DND-41 (cell line): ENCODE measurements at regions not wholly inside any gene's neighbourhood (a gene's known extent, or its start where the extent isn't known, plus 50 kb on each side); places are given as distances from the start of the nearest gene placed in this dataset.

Experiments
- ATAC-seq: fragments of 200-7000 bp; cut with Tn5 transposase; 3 replicates; pipeline ENCODE4 v1.9.1; 2021; ENCODE audit warnings: low read depth; ENCODE audit not compliant: insufficient read depth
- DNase-seq: peaks from one replicate; pipeline ENCODE4 v3.0.0-alpha.2; 2020
- H2AFZ ChIP-seq: 2 replicates; pipeline ENCODE4 v1.6.0; 2012; ENCODE audit warnings: low read depth, low read length
- H3K27ac ChIP-seq: 2 replicates; pipeline ENCODE4 v1.5.1; 2012; ENCODE audit warnings: low read length, inconsistent platforms
- H3K27me3 ChIP-seq: fragments of 200-600 bp; sonication (generic); 2 replicates; pipeline ENCODE4 v1.6.0; 2012; ENCODE audit warnings: low read length, mild to moderate bottlenecking, inconsistent platforms; ENCODE audit not compliant: insufficient read depth, poor library complexity
- H3K36me3 ChIP-seq: 2 replicates; pipeline ENCODE4 v1.5.1; 2012; ENCODE audit warnings: low read length, inconsistent platforms; ENCODE audit not compliant: insufficient read depth
- H3K4me1 ChIP-seq: 2 replicates; pipeline ENCODE4 v1.5.1; 2012; ENCODE audit warnings: mild to moderate bottlenecking, low read length; ENCODE audit not compliant: insufficient read depth
- H3K4me2 ChIP-seq: 2 replicates; pipeline ENCODE4 v1.6.0; 2012; ENCODE audit warnings: mild to moderate bottlenecking, moderate library complexity, low read length, inconsistent platforms; ENCODE audit not compliant: insufficient read depth
- H3K4me3 ChIP-seq, 2 experiments: fragments of 200-600 bp in 1 of 2; shearing (Covaris generic) in 1 of 2; 2 replicates each; pipeline ENCODE4 v1.5.1; 2012 to 2016; ENCODE audit warnings: inconsistent platforms in 2 of 2, low read length in 2 of 2, mild to moderate bottlenecking in 2 of 2, low read depth in 1 of 2, moderate library complexity in 1 of 2
- H3K79me2 ChIP-seq: 2 replicates; pipeline ENCODE4 v1.6.0; 2012; ENCODE audit warnings: low read length, inconsistent platforms; ENCODE audit not compliant: insufficient read depth
- H3K9ac ChIP-seq: 2 replicates; pipeline ENCODE4 v1.6.0; 2012; ENCODE audit warnings: low read depth, mild to moderate bottlenecking, inconsistent platforms, low read length, moderate library complexity
- H3K9me3 ChIP-seq: 2 replicates; pipeline ENCODE4 v1.5.1; 2012; ENCODE audit warnings: low read length, moderate library complexity, mild to moderate bottlenecking, inconsistent platforms; ENCODE audit not compliant: insufficient read depth, severe bottlenecking
- H4K20me1 ChIP-seq: 2 replicates; pipeline ENCODE4 v1.6.0; 2012; ENCODE audit warnings: low read length; ENCODE audit not compliant: insufficient read depth
- CTCF ChIP-seq: IDR thresholded peaks from 2 replicates; pipeline ENCODE4 v1.5.1; 2012; ENCODE audit warnings: borderline replicate concordance, low read length, moderate library complexity, mild to moderate bottlenecking; ENCODE audit not compliant: poor library complexity, severe bottlenecking; ENCODE audit errors: extremely low read depth
- EZH2 ChIP-seq: IDR thresholded peaks from 3 replicates; pipeline ENCODE4 v1.6.1; 2012; ENCODE audit warnings: borderline replicate concordance, low read depth, mild to moderate bottlenecking, moderate library complexity, low read length, inconsistent platforms; ENCODE audit not compliant: severe bottlenecking

GRCh38 chr16:65752522-65752844 is 614.0 kb upstream of the CDH5 start:
- no peak overlapping the region for H3K4me3 ChIP-seq
- ATAC-seq (no peak), DNase-seq (no peak)
- no peaks in the 10 kb centered on the region for H3K9me3 ChIP-seq
- H2AFZ ChIP-seq, result no peak overlapping the region
- no peak overlapping the region for H3K9ac ChIP-seq
- TF ChIP-seq EZH2, result no peak
- TF ChIP-seq CTCF, result no peak
- H3K27me3 ChIP-seq, result peaks cover 2% of the 10 kb centered on the region
- no peaks in the 10 kb centered on the region for H4K20me1 ChIP-seq
- no peak overlapping the region for H3K27ac ChIP-seq
- H3K4me1 ChIP-seq, result no peaks in the 10 kb centered on the region
- no peaks in the 10 kb centered on the region for H3K36me3 ChIP-seq
- H3K4me2 ChIP-seq, result no peak overlapping the region
- H3K79me2 ChIP-seq, result no peaks in the 10 kb centered on the region

- Histone ChIP-seq H3K4me1 (no peaks in the 10 kb centered on the region), H3K79me2 (no peaks in the 10 kb centered on the region), H3K27me3 (peaks cover 2% of the 10 kb centered on the region), H4K20me1 (no peaks in the 10 kb centered on the region), H3K9me3 (no peaks in the 10 kb centered on the region), H2AFZ (no peak overlapping the region), H3K4me2 (no peak overlapping the region), H3K4me3 (no peak overlapping the region), H3K36me3 (no peaks in the 10 kb centered on the region), H3K27ac (no peak overlapping the region), H3K9ac (no peak overlapping the region)
- ATAC-seq, result no peak
- TF ChIP-seq EZH2 (no peak), CTCF (no peak)
- DNase-seq, result no peak
Observed at GRCh38 chr16:65751622-65752521, 614.6 kb upstream of the CDH5 start.

- no peaks in the 10 kb centered on the region for H3K36me3 ChIP-seq
- ATAC-seq (no peak), DNase-seq (no peak)
- no peak overlapping the region for H3K27ac ChIP-seq
- TF ChIP-seq EZH2 (no peak), CTCF (no peak)
- H3K4me1 ChIP-seq, result no peaks in the 10 kb centered on the region
- H2AFZ ChIP-seq, result no peak overlapping the region
- H4K20me1 ChIP-seq, result no peaks in the 10 kb centered on the region
- H3K9me3 ChIP-seq, result no peaks in the 10 kb centered on the region
- no peak overlapping the region for H3K4me2 ChIP-seq
- H3K79me2 ChIP-seq, result no peaks in the 10 kb centered on the region
- no peak overlapping the region for H3K9ac ChIP-seq
- H3K27me3 ChIP-seq, result peaks cover 2% of the 10 kb centered on the region
- no peak overlapping the region for H3K4me3 ChIP-seq
Observed at GRCh38 chr16:65749506-65749905, 617.0 kb upstream of the CDH5 start.
